Heart left ventricle (tissue), 16 donors: ENCODE measurements at regions not wholly inside any gene's neighbourhood (a gene's known extent, or its start where the extent isn't known, plus 50 kb on each side); places are given as distances from the start of the nearest gene placed in this dataset.
A peak's percentile ranks its signal among the peaks of the same experiment; 100 is the strongest.

Source experiments
- ATAC-seq, 4 donors: fragments of 200-7000 bp; cut with Tn5 transposase; one replicate each; pipeline ENCODE4 v1.9.1; 2020 to 2022; ENCODE audit warnings: moderate library complexity in 4 of 4, mild to moderate bottlenecking in 3 of 4, moderate number of reproducible peaks in 1 of 4
- DNase-seq, 5 donors: peaks; one replicate each; pipeline ENCODE4 v3.0.0-alpha.2; 2020
- H3K27ac ChIP-seq, 12 donors: fragments of 200-600 bp; sonication (generic) in 4 of 12; one replicate each; pipeline versions ENCODE4 v1.5.0 to v1.8.0; 2016 to 2022; ENCODE audit warnings: mild to moderate bottlenecking in 2 of 12
- H3K27me3 ChIP-seq, 9 donors: fragments of 200-600 bp; sonication (generic) in 2 of 9; one replicate each; pipeline versions ENCODE4 v1.5.1 to v1.8.0; 2016 to 2022; ENCODE audit warnings: mild to moderate bottlenecking in 3 of 9
- H3K36me3 ChIP-seq, 9 donors: fragments of 200-600 bp; sonication (generic) in 2 of 9; one replicate each; pipeline versions ENCODE4 v1.5.0 to v1.8.0; 2018 to 2022; ENCODE audit warnings: mild to moderate bottlenecking in 2 of 9
- H3K4me1 ChIP-seq, 12 donors: fragments of 200-600 bp; sonication (generic) in 4 of 12; one replicate each; pipeline versions ENCODE4 v1.5.0 to v1.8.0; 2016 to 2022; ENCODE audit warnings: mild to moderate bottlenecking in 3 of 12
- H3K4me3 ChIP-seq, 12 donors: fragments of 200-600 bp; sonication (generic) in 4 of 12; one replicate each; pipeline versions ENCODE4 v1.5.0 to v1.8.0; 2017 to 2022; ENCODE audit warnings: mild to moderate bottlenecking in 9 of 12, moderate library complexity in 4 of 12
- H3K9me3 ChIP-seq, 12 donors: fragments of 200-600 bp; sonication (generic) in 4 of 12; one replicate each; pipeline versions ENCODE4 v1.5.0 to v1.8.0; 2016 to 2022; ENCODE audit warnings: mild to moderate bottlenecking in 1 of 12
- POLR2A ChIP-seq, 2 donors: fragments of 450-650 bp; IDR thresholded peaks; one replicate each; pipeline ENCODE4 v1.6.1; 2017; ENCODE audit warnings: antibody characterized with exemption in 2 of 2, mild to moderate bottlenecking in 2 of 2, moderate library complexity in 2 of 2
- WGBS, 4 donors: extraction: QIAGEN DNeasy Blood & Tissue Kit in 2 of 4; methylation state at CpG; one replicate each; pipeline versions ENCODE4 v1.1.5 to v1.1.7; 2013 to 2018; 5-methylcytosine and 5-hydroxymethylcytosine counted together
- intact Hi-C, 10 donors: fragments of 100-400 bp; cut with DNase I; formaldehyde crosslinking; loops; one replicate each; pipeline versions ENCODE4 v1.11.1 to v1.14.2; 2022
- TF ChIP-seq, protein P1 (sequence below), 12 donors: fragments of 200-600 bp; sonication (generic) in 4 of 12; IDR thresholded peaks; one replicate each; pipeline versions ENCODE4 v1.5.0 to v1.8.0; 2018 to 2022; ENCODE audit warnings: antibody characterized with exemption in 12 of 12, mild to moderate bottlenecking in 5 of 12
- donor health status: ischemic (EF 13 %, LVEDD 7.1; RV severe dilation, severe dysfunction).
- donor health status: healthy with polysubstance abuse.
- donor health status: DM: no; HTN: yes; CAD: no.
- donor health status: DM: no; HTN: no; CAD: no.
- donor health status: ischemic (EF 25% LVEDD 6.9; RV normal size, moderate dysfunction).
- donor health status: ischemic (EF 25% LVEDD 5.7; RV mildly dilated, moderate dysfunction).
- donor health status: healthy.
- donor health status: DM: yes; HTN: yes; CAD: no.
- donor health status: ischemic (EF 35%, LVEDD 5.7; RV mildly dilated, moderate dysfunction).
- donor health status: nonischemic (EF 11% LVEDD 7.7; RV severe dilation, severe dysfunction).
- donor health status: DM: yes; HTN: yes; CAD: no.
- donor health status: PGD.
- donor health status: ischemic (EF 29% LVEDD 5.4; RV normal size, mild dysfunction).
- donor health status: nonischemic (EF 23%, LVEDD 6.1; RV moderate dilation, normal function).

GRCh38 chr9:13555989-13556500 is 276.6 kb upstream of the MPDZ start:
- no peak overlapping the region for H3K4me3 ChIP-seq
- no peaks in the 10 kb centered on the region for H3K27me3 ChIP-seq
- no peak overlapping the region for H3K27ac ChIP-seq
- H3K36me3 ChIP-seq, result no peaks in the 10 kb centered on the region
- ATAC-seq (no peak), DNase-seq (no peak)
- 56 to 61% (median 57%) methylated on average over 5 of the region's 5 CpGs for WGBS, 4 donors
- TF ChIP-seq, protein P1, sequence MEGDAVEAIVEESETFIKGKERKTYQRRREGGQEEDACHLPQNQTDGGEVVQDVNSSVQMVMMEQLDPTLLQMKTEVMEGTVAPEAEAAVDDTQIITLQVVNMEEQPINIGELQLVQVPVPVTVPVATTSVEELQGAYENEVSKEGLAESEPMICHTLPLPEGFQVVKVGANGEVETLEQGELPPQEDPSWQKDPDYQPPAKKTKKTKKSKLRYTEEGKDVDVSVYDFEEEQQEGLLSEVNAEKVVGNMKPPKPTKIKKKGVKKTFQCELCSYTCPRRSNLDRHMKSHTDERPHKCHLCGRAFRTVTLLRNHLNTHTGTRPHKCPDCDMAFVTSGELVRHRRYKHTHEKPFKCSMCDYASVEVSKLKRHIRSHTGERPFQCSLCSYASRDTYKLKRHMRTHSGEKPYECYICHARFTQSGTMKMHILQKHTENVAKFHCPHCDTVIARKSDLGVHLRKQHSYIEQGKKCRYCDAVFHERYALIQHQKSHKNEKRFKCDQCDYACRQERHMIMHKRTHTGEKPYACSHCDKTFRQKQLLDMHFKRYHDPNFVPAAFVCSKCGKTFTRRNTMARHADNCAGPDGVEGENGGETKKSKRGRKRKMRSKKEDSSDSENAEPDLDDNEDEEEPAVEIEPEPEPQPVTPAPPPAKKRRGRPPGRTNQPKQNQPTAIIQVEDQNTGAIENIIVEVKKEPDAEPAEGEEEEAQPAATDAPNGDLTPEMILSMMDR (IDR thresholded peaks at IDR 0.05), result no peak
- no peak for TF ChIP-seq POLR2A (IDR thresholded peaks at IDR 0.05)
- peaks cover 0 to 14% (median 0%) of the 10 kb centered on the region in 12 donors for H3K9me3 ChIP-seq
- peaks cover 0 to 27% (median 0%) of the 10 kb centered on the region in 12 donors for H3K4me1 ChIP-seq
- intact Hi-C loops, result loop anchor here in 3 of 10 donors (5.0 to 10.0 kb wide), 5 partner anchors 51 to 479 kb away; no protein-coding TSS in a partner anchor

DNA sequence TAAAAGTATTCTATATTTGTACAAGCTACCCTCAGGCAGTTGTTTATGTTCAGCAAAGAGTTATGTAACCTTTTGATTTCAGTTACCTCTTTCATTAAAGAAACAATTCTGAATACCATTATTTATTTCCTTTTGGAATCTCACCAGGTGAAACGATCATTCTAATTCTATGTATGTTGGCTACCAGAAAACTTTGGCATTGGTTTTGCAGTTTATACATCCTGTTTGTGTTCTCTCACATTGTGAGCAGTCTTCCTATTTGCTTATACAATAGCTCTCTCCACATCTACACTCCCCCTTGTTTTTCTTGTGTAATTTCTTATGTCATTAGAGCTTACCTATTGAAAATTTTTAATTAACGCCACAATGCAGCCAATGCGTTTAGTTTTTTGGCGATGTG is 276.0 kb upstream of the MPDZ start:
- H3K27me3 ChIP-seq, result no peaks in the 10 kb centered on the region
- intact Hi-C loops, result loop anchor here in 3 of 10 donors (5.0 to 10.0 kb wide), 5 partner anchors 52 to 479 kb away; no protein-coding TSS in a partner anchor
- peaks cover 0 to 27% (median 0%) of the 10 kb centered on the region in 12 donors for H3K4me1 ChIP-seq
- H3K27ac ChIP-seq, result no peak overlapping the region
- H3K36me3 ChIP-seq, result no peaks in the 10 kb centered on the region
- DNase-seq (no peak), ATAC-seq (no peak)
- no peak overlapping the region for H3K4me3 ChIP-seq
- peaks cover 0 to 14% (median 0%) of the 10 kb centered on the region in 12 donors for H3K9me3 ChIP-seq
- WGBS, 4 donors, result 67 to 80% (median 77%) methylated on average over 4 of the region's 4 CpGs
- TF ChIP-seq POLR2A (IDR thresholded peaks at IDR 0.05), result no peak
- TF ChIP-seq, protein P1 (IDR thresholded peaks at IDR 0.05), result no peak

DNA sequence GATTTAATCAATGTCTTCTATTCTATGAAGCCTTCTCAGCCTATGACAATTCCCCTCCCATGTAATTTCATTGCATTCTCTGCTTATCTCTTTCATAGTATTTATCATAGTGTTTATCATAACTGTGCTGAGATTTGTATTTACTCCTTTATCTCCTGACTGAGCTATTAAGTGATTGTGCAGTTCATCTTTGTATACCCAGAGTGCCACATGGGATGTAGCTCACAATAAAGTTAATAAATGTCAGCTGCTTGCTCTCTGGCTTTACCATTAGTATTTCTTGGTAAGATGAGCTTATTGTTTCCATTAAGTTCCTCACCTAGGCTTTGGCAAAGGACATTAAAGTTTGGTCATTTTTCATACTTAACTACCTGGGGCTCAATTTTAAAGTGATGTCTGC is 275.1 kb upstream of the MPDZ start:
- peaks cover 0 to 27% (median 0%) of the 10 kb centered on the region in 12 donors for H3K4me1 ChIP-seq
- no peak for ATAC-seq
- H3K9me3 ChIP-seq, result peaks cover 0 to 19% (median 0%) of the 10 kb centered on the region in 12 donors
- no peak overlapping the region for H3K27ac ChIP-seq
- intact Hi-C loops, result loop anchor here in 4 of 10 donors (5.0 to 10.0 kb wide), 6 partner anchors 53 to 480 kb away; no protein-coding TSS in a partner anchor
- no peaks in the 10 kb centered on the region for H3K27me3 ChIP-seq
- TF ChIP-seq, protein P1 (IDR thresholded peaks at IDR 0.05), result no peak
- TF ChIP-seq POLR2A (IDR thresholded peaks at IDR 0.05), result no peak
- DNase-seq, result no peak
- no peaks in the 10 kb centered on the region for H3K36me3 ChIP-seq
- no peak overlapping the region for H3K4me3 ChIP-seq

DNA sequence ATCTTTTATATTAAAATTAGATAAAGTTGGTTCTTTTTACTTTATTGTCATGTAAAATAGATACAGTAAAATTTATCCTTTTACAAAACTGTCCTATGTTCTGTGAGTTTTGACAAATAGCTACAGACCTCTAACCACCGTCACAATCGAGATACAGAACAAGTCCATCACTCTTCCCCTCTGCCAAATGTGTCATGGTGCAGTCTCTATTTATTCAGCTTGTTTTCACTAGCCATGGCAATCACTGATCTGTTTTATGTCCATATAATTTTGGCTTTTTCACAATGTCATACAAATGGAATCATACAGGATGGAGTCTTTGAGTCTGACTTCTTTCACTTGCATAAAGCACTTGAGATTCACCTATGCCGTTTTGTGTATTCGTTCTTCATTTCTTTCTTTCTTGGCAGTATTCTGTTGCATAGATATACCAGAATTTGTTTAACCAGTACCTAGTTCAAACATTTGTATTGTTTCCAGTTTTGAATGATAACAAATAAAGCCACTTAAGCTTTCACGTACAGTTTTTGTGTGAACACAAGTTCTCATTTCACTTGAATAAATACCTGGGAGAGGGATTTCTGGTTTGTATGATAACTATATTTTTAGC is 273.2 kb upstream of the MPDZ start:
- no peak overlapping the region for H3K4me3 ChIP-seq
- H3K9me3 ChIP-seq, result peaks cover 0 to 19% (median 0%) of the 10 kb centered on the region in 12 donors
- no peaks in the 10 kb centered on the region for H3K36me3 ChIP-seq
- DNase-seq (no peak), ATAC-seq (peak; percentile 77 to 91 (median 82))
- peak overlapping the region in 4 of 12 donors; percentile 4 to 38 (median 23) for H3K27ac ChIP-seq
- intact Hi-C loops, result loop anchor here in 4 of 10 donors (5.0 to 10.0 kb wide), 5 partner anchors 65 to 482 kb away; no protein-coding TSS in a partner anchor
- H3K27me3 ChIP-seq, result no peaks in the 10 kb centered on the region
- peaks cover 0 to 27% (median 0%) of the 10 kb centered on the region in 12 donors for H3K4me1 ChIP-seq
- 50 to 64% (median 57%) methylated on average over 5 of the region's 5 CpGs for WGBS, 4 donors
- no peak for TF ChIP-seq POLR2A (IDR thresholded peaks at IDR 0.05)
- TF ChIP-seq, protein P1 (IDR thresholded peaks at IDR 0.05), result no peak
